Endothelial cell of umbilical vein (primary cell): ENCODE measurements at regions not wholly inside any gene's neighbourhood (a gene's known extent, or its start where the extent isn't known, plus 50 kb on each side); places are given as distances from the start of the nearest gene placed in this dataset.

Source experiments
- CTCF ChIP-seq, 2 donors: IDR thresholded peaks; 1 replicate in 1 of 2; 2 replicates in 1 of 2; pipeline ENCODE4 v1.5.1; 2011; ENCODE audit warnings: low read length in 2 of 2, mild to moderate bottlenecking in 2 of 2, moderate library complexity in 2 of 2, control low read depth in 1 of 2, inconsistent platforms in 1 of 2, low read depth in 1 of 2; ENCODE audit not compliant: insufficient read depth in 1 of 2; ENCODE audit errors: extremely low read depth in 1 of 2
- FOS ChIP-seq: IDR thresholded peaks from 2 replicates; pipeline ENCODE4 v1.6.1; 2011; ENCODE audit warnings: mild to moderate bottlenecking, low read length, moderate library complexity, borderline replicate concordance; ENCODE audit not compliant: insufficient read depth
- POLR2A ChIP-seq: IDR thresholded peaks from 2 replicates; pipeline ENCODE4 v1.6.1; 2012; ENCODE audit warnings: low read depth, mild to moderate bottlenecking, control low read depth, low read length
- TF ChIP-seq, protein P1 (sequence below): IDR thresholded peaks from 2 replicates; pipeline ENCODE4 v1.6.1; 2011; ENCODE audit not compliant: insufficient read depth, insufficient read length

- TF ChIP-seq CTCF (IDR thresholded peaks at IDR 0.05; ENCODE audit: extremely low read depth in 1 of 2, insufficient read depth in 1 of 2, low read depth in 1 of 2, low read length in 2 of 2) = no peak
- TF ChIP-seq POLR2A = no peak
- TF ChIP-seq, protein P1, sequence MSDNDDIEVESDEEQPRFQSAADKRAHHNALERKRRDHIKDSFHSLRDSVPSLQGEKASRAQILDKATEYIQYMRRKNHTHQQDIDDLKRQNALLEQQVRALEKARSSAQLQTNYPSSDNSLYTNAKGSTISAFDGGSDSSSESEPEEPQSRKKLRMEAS = no peak
- no peak for TF ChIP-seq FOS
Measured at GRCh38 chr13:32903720-32904119, 112.5 kb upstream of the KL start.
